ENCODE measurements at regions not wholly inside any gene's neighbourhood (a gene's known extent, or its start where the extent isn't known, plus 50 kb on each side); places are given as distances from the start of the nearest gene placed in this dataset.

- Histone ChIP-seq H3K27ac (no peak overlapping the region), H3K9me3 (no peaks in the 10 kb centered on the region), H3K36me3 (no peaks in the 10 kb centered on the region), H3K4me3 (no peak overlapping the region), H3K27me3 (no peaks in the 10 kb centered on the region), H3K4me1 (peaks cover 0 to 12% (median 4%) of the 10 kb centered on the region in 3 donors)
- no peak for DNase-seq
- WGBS, 2 donors = 15% methylated on average over 3 of the region's 3 CpGs
- intact Hi-C loops (cut with DNase I) = no loop called here
- TF ChIP-seq POLR2A (IDR thresholded peaks at IDR 0.05) (no peak), CTCF (IDR thresholded peaks at IDR 0.05) (no peak)
Observed at GRCh38 chr10:61612450-61612849, 50.3 kb upstream of the CABCOCO1 start.

DNA sequence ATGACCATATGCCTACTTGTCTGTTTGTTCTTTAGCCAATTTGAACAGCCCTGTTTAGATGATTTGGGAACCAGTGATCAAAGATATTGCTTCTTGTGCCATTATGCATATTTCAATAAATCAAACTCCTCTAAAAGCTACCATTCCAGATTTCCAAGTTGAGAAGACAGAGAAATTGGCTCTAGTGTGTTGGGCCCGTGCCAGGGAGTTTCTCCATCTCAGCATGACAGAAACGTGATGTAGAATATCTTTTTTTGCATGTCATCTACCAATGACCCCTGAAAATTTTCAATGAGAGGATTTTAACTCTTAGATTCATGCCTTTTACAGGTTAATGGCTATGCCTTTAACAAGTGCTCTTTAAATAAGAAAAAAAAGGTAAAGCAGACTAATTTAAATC, 50.7 kb upstream of the CABCOCO1 start:
- 4 to 6% methylated on average over 2 of the region's 2 CpGs for WGBS, 2 donors
- DNase-seq = no peak
- Histone ChIP-seq H3K27me3 (no peaks in the 10 kb centered on the region), H3K9me3 (no peaks in the 10 kb centered on the region), H3K36me3 (no peaks in the 10 kb centered on the region), H3K27ac (no peak overlapping the region), H3K4me1 (peaks cover 0 to 12% (median 4%) of the 10 kb centered on the region in 3 donors), H3K4me3 (no peak overlapping the region)
- TF ChIP-seq POLR2A (IDR thresholded peaks at IDR 0.05) = no peak
- no peak for TF ChIP-seq CTCF (IDR thresholded peaks at IDR 0.05)
- intact Hi-C loops (cut with DNase I) = no loop called here

GRCh38 chr10:61609701-61610100, 53.0 kb upstream of the CABCOCO1 start:
- Histone ChIP-seq H3K36me3 (no peaks in the 10 kb centered on the region), H3K27ac (no peak overlapping the region), H3K4me3 (no peak overlapping the region), H3K4me1 (peaks cover 0 to 12% (median 4%) of the 10 kb centered on the region in 3 donors), H3K27me3 (no peaks in the 10 kb centered on the region), H3K9me3 (no peaks in the 10 kb centered on the region)
- intact Hi-C loops (cut with DNase I) = no loop called here
- 92 to 97% methylated on average over 1 of the region's 1 CpG for WGBS, 2 donors
- DNase-seq = no peak
- TF ChIP-seq CTCF (IDR thresholded peaks at IDR 0.05) (no peak), POLR2A (IDR thresholded peaks at IDR 0.05) (no peak)

DNA sequence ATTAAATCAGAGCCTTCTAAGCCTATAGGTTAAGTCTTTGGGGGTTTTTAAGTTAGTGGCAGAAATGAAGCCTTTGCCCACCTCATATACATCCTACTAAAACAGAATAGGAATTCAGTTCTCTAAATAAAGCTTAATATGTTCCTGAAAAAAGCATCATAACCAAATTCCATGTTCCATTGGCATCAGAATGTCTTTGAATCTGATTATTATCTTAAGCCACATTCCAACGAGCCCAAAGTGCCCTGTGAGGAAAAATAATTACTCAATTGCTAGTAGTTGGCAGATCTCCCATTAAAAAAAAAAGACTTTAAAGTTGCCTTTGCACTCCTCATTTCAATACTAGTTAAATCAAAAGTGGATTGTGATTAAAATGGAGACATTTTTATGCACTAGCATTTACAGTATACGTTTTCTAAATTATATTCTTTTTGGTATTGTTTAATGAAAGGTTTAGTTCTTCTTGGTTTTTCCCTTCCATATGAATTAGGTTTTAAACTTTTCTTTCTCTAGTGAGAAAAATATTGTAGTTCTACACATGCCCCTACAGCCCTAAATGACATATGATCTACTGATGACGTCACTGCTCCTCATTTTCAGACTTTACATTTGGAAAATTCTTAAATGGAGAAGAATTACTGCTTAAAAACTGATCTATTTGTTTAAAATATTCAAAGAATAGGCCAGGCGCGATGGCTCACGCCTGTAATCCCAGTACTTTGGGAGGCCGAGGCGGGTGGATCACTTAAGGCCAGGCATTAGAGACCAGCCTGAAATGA, 54.3 kb upstream of the CABCOCO1 start:
- H3K4me3 ChIP-seq = no peak overlapping the region
- intact Hi-C loops (cut with DNase I) = no loop called here
- 64 to 73% methylated on average over 5 to 8 of the region's 8 CpGs for WGBS, 2 donors
- no peak overlapping the region for H3K27ac ChIP-seq
- DNase-seq = no peak
- H3K4me1 ChIP-seq = peaks cover 0 to 12% (median 4%) of the 10 kb centered on the region in 3 donors
- TF ChIP-seq CTCF (IDR thresholded peaks at IDR 0.05) (no peak), POLR2A (IDR thresholded peaks at IDR 0.05) (no peak)
- H3K27me3 ChIP-seq = no peaks in the 10 kb centered on the region
- no peaks in the 10 kb centered on the region for H3K9me3 ChIP-seq
- no peaks in the 10 kb centered on the region for H3K36me3 ChIP-seq

GRCh38 chr10:61606959-61607907, 55.5 kb upstream of the CABCOCO1 start:
- intact Hi-C loops (cut with DNase I) = no loop called here
- Histone ChIP-seq H3K4me1 (peaks cover 0 to 9% (median 4%) of the 10 kb centered on the region in 3 donors), H3K4me3 (no peak overlapping the region), H3K27ac (no peak overlapping the region), H3K9me3 (no peaks in the 10 kb centered on the region), H3K27me3 (no peaks in the 10 kb centered on the region), H3K36me3 (no peaks in the 10 kb centered on the region)
- no peak for DNase-seq
- peak in 4 of 6 experiments; percentile 27 to 49 (median 35) for TF ChIP-seq CTCF (IDR thresholded peaks at IDR 0.05)
- no peak for TF ChIP-seq POLR2A (IDR thresholded peaks at IDR 0.05)
- WGBS, 2 donors = 67 to 82% methylated on average over 5 of the region's 5 CpGs
